ENCODE measurements at regions not wholly inside any gene's neighbourhood (a gene's known extent, or its start where the extent isn't known, plus 50 kb on each side); places are given as distances from the start of the nearest gene placed in this dataset.

DNA sequence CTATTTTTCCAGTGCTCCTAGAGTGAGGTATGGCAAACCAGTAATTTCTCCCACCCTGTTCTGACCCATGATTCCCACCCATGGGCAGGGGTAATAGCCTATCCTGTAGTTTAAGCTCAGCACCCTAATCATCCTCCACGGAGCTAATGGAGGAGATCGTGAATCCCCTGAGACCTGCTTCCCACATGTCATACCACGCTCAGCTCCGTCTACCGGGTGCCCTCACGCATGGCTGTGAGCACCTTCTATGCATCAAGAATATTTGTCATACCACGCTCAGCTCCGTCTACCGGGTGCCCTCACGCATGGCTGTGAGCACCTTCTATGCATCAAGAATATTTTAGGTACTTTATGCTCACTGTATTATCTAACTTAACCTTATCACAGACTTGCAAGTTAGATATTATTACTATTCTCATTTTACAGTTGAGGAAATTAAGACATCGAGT is 104.7 kb upstream of the PFN2 start (continued):
- TF ChIP-seq CREB1 (IDR thresholded peaks at IDR 0.05) (no peak), SUZ12 (IDR thresholded peaks at IDR 0.05; ENCODE audit: low read length) (no peak), CHD2 (IDR thresholded peaks at IDR 0.05; ENCODE audit: low read length) (no peak), JUND (IDR thresholded peaks at IDR 0.05; ENCODE audit: low read length) (no peak), RAD21 (IDR thresholded peaks at IDR 0.05 in 1 of 2, conservative IDR thresholded peaks at IDR 0.05 in 1 of 2; ENCODE audit: low read depth in 2 of 2, low read length in 2 of 2) (no peak), E2F6 (IDR thresholded peaks at IDR 0.05) (no peak), KDM1A (IDR thresholded peaks at IDR 0.05; ENCODE audit: borderline replicate concordance, low read length) (no peak)
- TF ChIP-seq, protein P1, sequence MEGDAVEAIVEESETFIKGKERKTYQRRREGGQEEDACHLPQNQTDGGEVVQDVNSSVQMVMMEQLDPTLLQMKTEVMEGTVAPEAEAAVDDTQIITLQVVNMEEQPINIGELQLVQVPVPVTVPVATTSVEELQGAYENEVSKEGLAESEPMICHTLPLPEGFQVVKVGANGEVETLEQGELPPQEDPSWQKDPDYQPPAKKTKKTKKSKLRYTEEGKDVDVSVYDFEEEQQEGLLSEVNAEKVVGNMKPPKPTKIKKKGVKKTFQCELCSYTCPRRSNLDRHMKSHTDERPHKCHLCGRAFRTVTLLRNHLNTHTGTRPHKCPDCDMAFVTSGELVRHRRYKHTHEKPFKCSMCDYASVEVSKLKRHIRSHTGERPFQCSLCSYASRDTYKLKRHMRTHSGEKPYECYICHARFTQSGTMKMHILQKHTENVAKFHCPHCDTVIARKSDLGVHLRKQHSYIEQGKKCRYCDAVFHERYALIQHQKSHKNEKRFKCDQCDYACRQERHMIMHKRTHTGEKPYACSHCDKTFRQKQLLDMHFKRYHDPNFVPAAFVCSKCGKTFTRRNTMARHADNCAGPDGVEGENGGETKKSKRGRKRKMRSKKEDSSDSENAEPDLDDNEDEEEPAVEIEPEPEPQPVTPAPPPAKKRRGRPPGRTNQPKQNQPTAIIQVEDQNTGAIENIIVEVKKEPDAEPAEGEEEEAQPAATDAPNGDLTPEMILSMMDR (IDR thresholded peaks at IDR 0.05; ENCODE audit: control extremely low read depth in 1 of 3, insufficient read depth in 1 of 3, low read depth in 1 of 3, low read length in 3 of 3) = no peak
